ENCODE measurements at regions not wholly inside any gene's neighbourhood (a gene's known extent, or its start where the extent isn't known, plus 50 kb on each side); places are given as distances from the start of the nearest gene placed in this dataset.

DNA sequence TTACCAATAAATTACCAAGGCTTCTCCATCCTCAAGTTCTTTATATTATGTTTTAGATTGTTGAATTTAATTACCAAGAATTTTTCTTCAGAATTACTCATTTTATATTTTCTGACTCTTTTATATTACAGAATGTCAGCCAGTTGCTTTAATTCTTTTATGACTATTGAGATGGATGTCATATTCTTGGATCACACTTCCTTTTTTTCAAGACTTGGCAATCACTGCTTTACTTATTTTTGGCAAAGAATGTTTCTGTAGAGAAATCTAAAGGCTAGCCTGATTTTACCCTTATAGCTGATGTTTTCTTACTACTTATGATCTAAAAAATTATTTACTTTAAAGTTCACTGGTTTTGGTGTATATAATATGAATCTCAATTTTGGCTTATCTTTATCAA, 721.1 kb upstream of the TMPRSS15 start:
- no peak for TF ChIP-seq FOXA1 (IDR thresholded peaks at IDR 0.05)
- no peak for TF ChIP-seq FOXM1 (IDR thresholded peaks at IDR 0.05; ENCODE audit: borderline replicate concordance)
- TF ChIP-seq ARNT (IDR thresholded peaks at IDR 0.05), result no peak
- TF ChIP-seq NFRKB (IDR thresholded peaks at IDR 0.05), result no peak
- no peak for TF ChIP-seq SUZ12 (IDR thresholded peaks at IDR 0.05)
- no peak for TF ChIP-seq ZNF384 (IDR thresholded peaks at IDR 0.05)
- no peak for TF ChIP-seq FOXK2 (IDR thresholded peaks at IDR 0.05)
- TF ChIP-seq, protein P1, sequence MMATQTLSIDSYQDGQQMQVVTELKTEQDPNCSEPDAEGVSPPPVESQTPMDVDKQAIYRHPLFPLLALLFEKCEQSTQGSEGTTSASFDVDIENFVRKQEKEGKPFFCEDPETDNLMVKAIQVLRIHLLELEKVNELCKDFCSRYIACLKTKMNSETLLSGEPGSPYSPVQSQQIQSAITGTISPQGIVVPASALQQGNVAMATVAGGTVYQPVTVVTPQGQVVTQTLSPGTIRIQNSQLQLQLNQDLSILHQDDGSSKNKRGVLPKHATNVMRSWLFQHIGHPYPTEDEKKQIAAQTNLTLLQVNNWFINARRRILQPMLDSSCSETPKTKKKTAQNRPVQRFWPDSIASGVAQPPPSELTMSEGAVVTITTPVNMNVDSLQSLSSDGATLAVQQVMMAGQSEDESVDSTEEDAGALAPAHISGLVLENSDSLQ (IDR thresholded peaks at IDR 0.05), result no peak

Data from HEK293T (cell line).